ENCODE measurements at regions not wholly inside any gene's neighbourhood (a gene's known extent, or its start where the extent isn't known, plus 50 kb on each side); places are given as distances from the start of the nearest gene placed in this dataset.
"Not testable (repeated sequence)": the region's sequence is repeated elsewhere in the genome, so short reads cannot be mapped to it uniquely, and the experiment has no call there.

DNA sequence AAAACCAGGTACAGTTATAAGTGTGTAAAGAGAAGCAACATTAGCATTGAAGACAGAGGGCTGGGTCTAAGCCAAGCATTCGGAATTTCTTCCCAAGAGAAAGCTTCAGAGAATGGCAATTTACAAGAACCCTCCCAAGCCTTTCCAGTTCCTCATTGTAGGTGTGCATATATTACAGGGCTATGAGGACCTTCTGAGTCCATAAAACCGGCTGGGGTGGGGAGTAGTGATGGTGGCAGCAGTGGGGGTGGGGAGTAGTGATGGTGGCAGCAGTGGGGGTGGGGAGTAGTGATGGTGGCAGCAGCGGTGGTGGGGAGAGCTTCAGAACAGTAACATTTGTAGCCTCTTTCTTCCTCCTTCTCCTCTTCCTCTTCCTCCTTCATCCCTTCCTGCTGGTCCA is 368.7 kb upstream of the UMPS start:
- DNase-seq (ENCODE audit: low read depth): no peak
- TF ChIP-seq, protein P1, sequence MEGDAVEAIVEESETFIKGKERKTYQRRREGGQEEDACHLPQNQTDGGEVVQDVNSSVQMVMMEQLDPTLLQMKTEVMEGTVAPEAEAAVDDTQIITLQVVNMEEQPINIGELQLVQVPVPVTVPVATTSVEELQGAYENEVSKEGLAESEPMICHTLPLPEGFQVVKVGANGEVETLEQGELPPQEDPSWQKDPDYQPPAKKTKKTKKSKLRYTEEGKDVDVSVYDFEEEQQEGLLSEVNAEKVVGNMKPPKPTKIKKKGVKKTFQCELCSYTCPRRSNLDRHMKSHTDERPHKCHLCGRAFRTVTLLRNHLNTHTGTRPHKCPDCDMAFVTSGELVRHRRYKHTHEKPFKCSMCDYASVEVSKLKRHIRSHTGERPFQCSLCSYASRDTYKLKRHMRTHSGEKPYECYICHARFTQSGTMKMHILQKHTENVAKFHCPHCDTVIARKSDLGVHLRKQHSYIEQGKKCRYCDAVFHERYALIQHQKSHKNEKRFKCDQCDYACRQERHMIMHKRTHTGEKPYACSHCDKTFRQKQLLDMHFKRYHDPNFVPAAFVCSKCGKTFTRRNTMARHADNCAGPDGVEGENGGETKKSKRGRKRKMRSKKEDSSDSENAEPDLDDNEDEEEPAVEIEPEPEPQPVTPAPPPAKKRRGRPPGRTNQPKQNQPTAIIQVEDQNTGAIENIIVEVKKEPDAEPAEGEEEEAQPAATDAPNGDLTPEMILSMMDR (IDR thresholded peaks at IDR 0.05; ENCODE audit: insufficient read depth, low read depth, low read length): no peak
- H3K4me3 ChIP-seq (ENCODE audit: low read depth, low read length): no peak overlapping the region

GRCh38 chr3:124362455-124362854 is 367.8 kb upstream of the UMPS start:
- no peak for DNase-seq (ENCODE audit: low read depth)
- TF ChIP-seq, protein P1 (IDR thresholded peaks at IDR 0.05; ENCODE audit: insufficient read depth, low read depth, low read length): no peak
- H3K4me3 ChIP-seq (ENCODE audit: low read depth, low read length): no peak overlapping the region

GRCh38 chr3:124363476-124363875 is 366.8 kb upstream of the UMPS start:
- TF ChIP-seq, protein P1 (IDR thresholded peaks at IDR 0.05; ENCODE audit: insufficient read depth, low read depth, low read length): no peak
- DNase-seq (ENCODE audit: low read depth): peak; percentile 58

GRCh38 chr3:124364317-124365020 is 365.8 kb upstream of the UMPS start:
- no peak for DNase-seq (ENCODE audit: low read depth)
- TF ChIP-seq, protein P1 (IDR thresholded peaks at IDR 0.05; ENCODE audit: insufficient read depth, low read depth, low read length): no peak
- no peak overlapping the region for H3K4me3 ChIP-seq (ENCODE audit: low read depth, low read length)

More at GRCh38 chr3:124363476-124363875, 366.8 kb upstream of the UMPS start:
- H3K4me3 ChIP-seq (ENCODE audit: low read depth, low read length): no peak overlapping the region

GRCh38 chr3:124366655-124367054 is 363.6 kb upstream of the UMPS start:
- DNase-seq (ENCODE audit: low read depth); H3K4me3 ChIP-seq (ENCODE audit: low read depth, low read length): not testable (repeated sequence)

DNA sequence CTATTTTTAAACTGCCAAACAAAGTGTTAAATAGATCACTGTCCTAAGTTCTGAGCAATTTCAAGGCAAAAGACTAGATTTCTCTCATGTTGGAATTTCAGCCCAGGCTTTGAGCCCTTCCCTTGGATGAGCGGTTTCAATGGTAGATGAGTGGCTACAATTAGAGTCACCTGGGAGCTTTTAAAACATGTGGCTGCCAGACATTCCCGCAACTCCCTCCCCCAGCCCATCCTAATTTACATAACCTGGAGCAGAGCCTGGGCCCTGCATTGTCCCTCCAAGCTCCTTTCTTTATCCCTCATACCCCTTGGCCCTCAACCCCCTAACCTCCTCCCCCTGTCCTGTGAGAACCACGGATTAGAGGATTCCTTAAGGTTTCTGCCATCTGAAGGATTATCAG is 357.5 kb upstream of the UMPS start:
- no peak for DNase-seq (ENCODE audit: low read depth)
- TF ChIP-seq, protein P1 (IDR thresholded peaks at IDR 0.05; ENCODE audit: insufficient read depth, low read depth, low read length): no peak

DNA sequence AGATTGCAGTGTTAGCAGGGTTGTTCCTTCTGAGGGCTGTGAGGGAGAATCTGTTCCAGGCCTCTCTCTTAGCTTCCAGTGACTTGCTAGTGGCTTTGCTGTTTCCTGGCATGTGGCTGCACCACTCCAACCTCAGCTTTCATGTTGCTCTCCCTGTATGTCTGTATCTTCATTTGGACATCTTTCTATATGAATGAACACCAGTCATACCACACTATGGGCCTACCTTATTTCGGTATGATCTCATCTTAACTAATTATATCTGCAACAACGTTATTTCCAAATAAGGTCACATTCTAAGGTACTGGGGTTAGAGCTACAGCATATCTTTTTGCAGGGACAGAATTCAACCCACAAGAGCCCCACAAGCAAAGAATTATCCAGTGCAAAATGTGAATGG is 356.7 kb upstream of the UMPS start:
- TF ChIP-seq, protein P1 (IDR thresholded peaks at IDR 0.05; ENCODE audit: insufficient read depth, low read depth, low read length): no peak
- DNase-seq (ENCODE audit: low read depth): no peak
- no peak overlapping the region for H3K4me3 ChIP-seq (ENCODE audit: low read depth, low read length)

More for the DNA sequence above, 357.5 kb upstream of the UMPS start:
- no peak overlapping the region for H3K4me3 ChIP-seq (ENCODE audit: low read depth, low read length)
